SW480 (cell line): ENCODE measurements at regions not wholly inside any gene's neighbourhood (a gene's known extent, or its start where the extent isn't known, plus 50 kb on each side); places are given as distances from the start of the nearest gene placed in this dataset.

ENCODE experiments used
- DNase-seq: peaks from one replicate; pipeline ENCODE4 v3.0.0-alpha.2; 2016; ENCODE audit warnings: low spot score

DNA sequence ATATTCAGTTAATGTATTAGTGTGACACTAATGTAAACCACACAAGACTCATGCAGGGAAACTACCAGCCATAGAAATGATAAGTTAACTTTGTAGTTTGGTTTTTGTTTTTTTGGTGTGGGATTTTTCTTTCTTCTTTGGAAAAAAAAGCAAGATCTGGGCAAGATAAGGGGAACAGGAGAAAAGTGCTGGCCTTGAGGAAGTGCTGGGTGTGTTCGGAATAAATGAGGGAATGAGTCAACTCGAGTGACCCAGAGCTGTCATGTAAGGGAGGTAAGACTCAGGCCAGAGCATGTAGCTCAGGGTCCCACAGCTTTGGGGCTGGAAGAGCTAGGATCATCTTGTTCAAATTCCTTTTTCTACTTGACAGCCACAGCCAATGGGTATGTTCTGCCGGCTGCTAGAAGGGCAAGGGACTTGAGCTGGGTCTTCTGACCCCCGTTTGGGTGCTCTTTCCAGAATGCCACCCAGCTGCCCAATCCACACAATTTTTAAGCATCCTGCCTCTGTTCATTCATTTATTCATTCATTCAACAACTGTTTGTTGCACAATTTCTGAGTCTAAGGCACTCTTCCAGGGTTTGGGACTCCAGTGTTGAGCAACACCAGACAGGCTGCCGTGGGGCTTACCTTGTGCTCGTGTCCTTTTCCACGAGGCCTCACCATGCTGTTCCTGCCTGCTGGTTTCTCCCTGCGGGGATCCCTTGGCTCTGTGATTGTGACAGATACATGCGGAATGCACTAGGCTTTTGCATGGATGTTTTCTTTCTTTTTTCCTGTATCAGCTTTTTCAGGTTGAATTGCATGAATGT, 54.5 kb downstream of the CLDN34 start:
- DNase-seq: no peak

DNA sequence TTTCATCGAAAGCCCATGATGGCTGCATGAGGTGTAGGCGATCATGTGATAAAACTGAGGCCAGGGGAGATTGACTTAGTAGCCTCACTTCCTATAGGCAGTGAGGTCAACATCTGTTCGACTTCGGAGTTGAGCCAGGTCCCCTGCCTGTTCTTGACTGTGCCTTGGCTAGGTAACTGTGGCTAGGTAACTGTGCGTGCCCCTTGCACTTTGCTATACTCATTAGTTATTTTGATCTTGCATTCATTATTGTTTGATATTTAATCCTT, 55.0 kb downstream of the CLDN34 start:
- DNase-seq: no peak

- DNase-seq: no peak
Observed at GRCh38 chrX:10022580-10023245, 55.6 kb downstream of the CLDN34 start.

- DNase-seq: no peak
Observed at GRCh38 chrX:10023821-10024220, 56.7 kb downstream of the CLDN34 start.

GRCh38 chrX:10025742-10026493, 58.8 kb downstream of the CLDN34 start:
- DNase-seq: no peak

- no peak for DNase-seq
Observed at GRCh38 chrX:10028283-10029104, 61.3 kb downstream of the CLDN34 start.

- DNase-seq: no peak
Observed at GRCh38 chrX:10030570-10030969, 63.4 kb downstream of the CLDN34 start.

GRCh38 chrX:10031746-10032145, 64.6 kb downstream of the CLDN34 start:
- no peak for DNase-seq

DNA sequence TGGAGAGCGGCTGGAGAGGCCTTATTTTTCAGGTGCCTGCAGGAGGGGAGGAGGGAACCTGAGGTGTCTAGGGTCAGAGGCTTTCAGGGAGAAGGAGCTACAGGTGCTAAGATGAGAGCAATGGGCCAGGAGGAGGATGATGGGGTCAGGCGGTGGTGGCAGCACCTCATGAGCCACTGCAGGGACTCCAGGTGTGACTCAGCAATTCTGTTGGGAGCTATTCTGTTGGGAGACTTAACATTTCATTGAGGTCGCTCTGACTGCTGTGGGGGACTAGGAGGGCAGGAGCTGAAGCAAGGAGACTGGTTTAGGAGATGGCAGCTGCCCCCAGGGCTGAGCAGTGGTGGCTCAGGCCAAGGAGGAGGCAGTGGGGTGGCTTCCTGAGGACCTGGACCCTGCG, 65.0 kb downstream of the CLDN34 start:
- no peak for DNase-seq

- no peak for DNase-seq
Observed at GRCh38 chrX:10033375-10034007, 66.3 kb downstream of the CLDN34 start.

DNA sequence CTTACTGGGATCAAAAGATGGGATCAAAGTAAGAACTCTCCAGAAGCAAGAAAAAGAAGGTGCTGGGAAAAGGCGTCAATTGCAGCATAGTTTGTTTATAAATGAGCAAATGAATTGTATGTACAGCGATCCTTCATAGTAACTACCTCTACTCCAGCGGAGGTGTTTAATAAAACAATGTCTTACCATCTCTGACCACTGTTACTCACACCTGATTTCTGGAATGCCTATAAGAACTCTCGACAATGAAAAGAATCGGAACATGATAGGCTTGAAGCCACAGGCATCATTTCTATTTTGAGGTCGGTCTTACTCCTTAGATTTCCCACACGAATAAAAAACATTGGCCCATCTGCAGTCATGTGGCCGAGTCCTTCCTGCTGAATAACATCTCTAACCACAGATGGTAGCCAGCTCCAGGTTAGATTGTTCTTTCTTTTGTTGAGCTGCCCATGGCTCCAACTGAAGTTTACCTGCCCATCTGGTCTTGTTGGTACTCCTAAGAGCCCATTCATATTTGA, 67.6 kb downstream of the CLDN34 start:
- DNase-seq: peak; percentile 40

DNA sequence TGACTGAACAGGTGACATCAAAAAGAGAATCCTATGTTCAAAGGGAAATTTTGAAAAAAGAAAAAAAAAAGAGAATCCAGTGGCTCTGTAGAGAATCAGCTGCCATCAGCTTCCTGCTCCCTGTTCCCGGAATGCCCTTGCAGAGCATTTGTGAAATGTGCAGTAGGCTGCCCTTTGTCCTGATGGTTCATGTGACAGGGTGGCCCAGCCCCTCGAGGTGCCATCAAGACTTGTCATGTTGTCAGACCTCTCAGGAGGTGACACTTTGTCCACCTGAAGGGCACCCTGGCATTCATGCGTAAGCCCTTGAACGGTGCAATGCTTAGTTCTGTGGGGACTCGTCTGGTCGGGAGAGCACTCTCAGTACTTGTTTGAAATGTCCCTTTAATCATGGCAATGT, 71.4 kb downstream of the CLDN34 start:
- no peak for DNase-seq

DNA sequence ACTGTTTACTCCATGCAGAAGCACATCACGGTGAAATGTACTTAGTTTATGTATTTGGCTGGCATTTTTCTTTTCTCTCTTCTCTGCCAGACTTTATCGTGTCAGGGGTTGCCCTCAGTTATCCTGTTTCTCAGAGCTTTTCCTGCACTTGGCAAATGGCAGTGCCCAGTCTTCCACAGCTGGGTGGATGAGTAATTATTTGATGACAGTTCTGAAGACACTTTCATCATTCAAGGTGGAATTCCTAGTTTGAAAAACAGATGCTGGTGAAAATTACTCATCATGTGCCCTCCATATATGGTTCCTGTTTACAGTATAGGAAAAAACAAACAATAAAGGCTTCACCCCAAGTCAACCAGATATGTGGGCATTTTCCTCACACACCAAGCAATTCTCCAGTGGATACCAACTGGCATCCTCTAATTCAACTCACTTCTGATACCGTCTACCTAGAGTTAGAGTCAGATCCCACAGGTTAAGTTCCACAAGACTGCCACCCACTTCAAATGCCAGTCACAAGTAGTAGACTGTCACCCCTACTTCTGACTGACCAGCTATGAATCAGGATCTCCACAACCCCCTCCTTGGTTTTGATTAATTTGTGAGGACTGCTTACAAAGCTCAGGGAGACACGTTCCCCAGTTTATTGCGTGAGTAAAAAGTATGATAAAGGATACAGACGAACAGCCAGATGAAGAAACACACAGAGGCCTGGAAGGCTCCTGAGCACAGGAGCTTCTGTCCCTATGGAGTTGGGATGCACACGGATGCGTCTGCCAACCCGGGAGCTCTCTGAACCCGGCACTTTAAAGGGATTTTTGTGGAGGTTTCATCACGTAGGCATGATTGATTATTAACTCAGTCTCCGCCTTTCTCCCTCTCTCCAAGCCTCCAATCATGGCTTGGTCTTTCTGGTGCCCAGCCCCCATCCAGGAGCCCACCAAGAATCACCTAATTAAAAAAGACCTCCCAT, 72.9 kb downstream of the CLDN34 start:
- DNase-seq: peak; percentile 47

- DNase-seq: no peak
Observed at GRCh38 chrX:10040961-10041360, 73.8 kb downstream of the CLDN34 start.

- no peak for DNase-seq
Observed at GRCh38 chrX:10041383-10041782, 74.2 kb downstream of the CLDN34 start.

DNA sequence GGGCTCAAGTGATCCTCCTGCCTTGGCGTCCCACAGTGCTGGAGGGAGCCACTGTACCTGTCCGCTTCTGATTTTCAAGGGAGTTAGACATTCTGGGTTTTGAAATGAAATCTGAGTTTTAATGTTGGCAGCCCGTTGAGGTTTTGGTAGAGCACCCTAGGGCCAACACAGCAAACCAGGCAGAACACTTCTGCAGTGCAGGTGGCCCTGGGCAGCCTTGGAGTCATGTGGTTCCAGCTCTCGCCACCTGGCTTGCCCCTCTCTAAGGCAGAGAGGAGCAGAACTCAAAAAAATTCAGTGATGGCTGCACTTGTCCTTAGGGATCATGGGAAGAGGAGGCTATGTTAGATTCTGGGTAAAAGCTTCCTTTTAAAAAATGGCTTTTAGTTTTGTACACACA, 74.9 kb downstream of the CLDN34 start:
- no peak for DNase-seq

DNA sequence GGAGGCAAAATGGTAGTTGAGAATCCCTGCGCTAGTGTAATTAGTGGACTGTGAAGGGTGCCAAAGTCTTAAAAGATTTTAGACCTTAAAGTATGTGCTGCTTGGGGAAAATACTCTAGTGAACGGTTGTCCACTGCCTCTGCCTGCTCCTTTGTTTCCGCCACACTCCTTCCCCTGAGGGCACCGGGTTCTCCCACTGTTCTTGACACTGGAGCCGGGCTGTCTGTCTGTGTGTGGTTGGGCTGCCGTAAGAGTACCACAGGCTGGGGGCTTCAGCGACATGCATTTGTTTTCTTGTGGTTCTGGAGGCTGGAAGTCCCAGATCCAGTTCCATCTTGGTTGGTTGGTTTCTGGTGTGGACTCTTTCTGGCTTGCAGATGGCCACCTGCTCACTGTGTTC, 76.2 kb downstream of the CLDN34 start:
- no peak for DNase-seq

DNA sequence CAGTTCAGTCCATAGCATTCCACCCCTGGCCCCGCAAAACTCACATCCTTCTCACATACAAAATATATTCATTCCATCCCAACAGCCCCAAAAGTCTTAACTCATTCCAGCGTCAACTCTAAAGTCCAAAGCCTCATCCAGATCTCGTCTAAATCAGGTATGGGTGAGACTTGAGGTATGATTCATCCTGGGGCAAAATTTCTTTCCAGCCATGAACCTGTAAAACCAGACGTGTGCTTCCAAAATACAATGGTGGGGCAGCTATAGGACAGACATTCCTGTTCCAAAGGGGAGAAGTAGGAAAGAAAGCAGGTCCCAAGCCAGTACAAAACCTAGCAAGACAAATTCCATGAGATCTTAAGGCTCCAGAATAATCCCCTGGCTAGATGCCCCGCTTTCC, 76.9 kb downstream of the CLDN34 start:
- no peak for DNase-seq

- DNase-seq: no peak
Observed at GRCh38 chrX:10045327-10046000, 78.3 kb downstream of the CLDN34 start.

DNA sequence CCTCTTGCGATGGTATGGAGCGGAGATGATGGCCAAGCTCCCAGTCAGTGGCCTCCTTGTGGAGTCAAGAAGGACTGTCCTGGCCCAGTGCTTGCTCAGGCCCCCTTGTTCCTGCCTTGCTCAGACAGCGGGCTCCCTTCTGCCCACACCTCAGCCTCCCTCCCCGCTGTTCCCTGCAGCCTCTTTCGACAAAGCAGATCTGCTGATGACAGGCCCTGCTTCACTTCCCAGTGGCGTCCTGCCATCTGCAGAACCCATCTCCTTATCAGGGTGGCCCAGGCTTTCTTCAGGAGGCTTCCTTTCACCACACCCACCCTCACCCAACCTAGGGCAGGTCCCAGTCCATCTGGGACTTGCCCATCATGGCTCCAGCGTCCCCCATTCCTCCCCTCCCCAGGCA, 80.0 kb downstream of the CLDN34 start:
- no peak for DNase-seq
